ENCODE measurements at regions not wholly inside any gene's neighbourhood (a gene's known extent, or its start where the extent isn't known, plus 50 kb on each side); places are given as distances from the start of the nearest gene placed in this dataset.

GRCh38 chr7:1309290-1309689 is 76.6 kb downstream of the UNCX start (continued):
- TF ChIP-seq NFATC4 (CRISPR knock-in tag; IDR thresholded peaks at IDR 0.05) (no peak), ZNF263 (CRISPR knock-in tag; IDR thresholded peaks at IDR 0.05; ENCODE audit: low read depth) (no peak), ZNF425 (CRISPR knock-in tag; conservative IDR thresholded peaks at IDR 0.05) (no peak), CREM (CRISPR knock-in tag; IDR thresholded peaks at IDR 0.05) (no peak)

- ChIA-PET POLR2A (no interaction called here), CTCF (no interaction called here)
- H3K27ac Mint-ChIP-seq = no peak overlapping the region
- no peak overlapping the region for H3K4me3 Mint-ChIP-seq
- H3K9me3 Mint-ChIP-seq = peaks cover 10% of the 10 kb centered on the region
- H3K36me3 Mint-ChIP-seq = no peaks in the 10 kb centered on the region
- no peak for DNase-seq (ENCODE audit: low spot score)
- TF ChIP-seq ESRRA (CRISPR knock-in tag; IDR thresholded peaks at IDR 0.05; ENCODE audit: borderline replicate concordance) (no peak), HMGA2 (CRISPR knock-in tag; IDR thresholded peaks at IDR 0.05) (no peak), FOXJ3 (CRISPR knock-in tag; IDR thresholded peaks at IDR 0.05; ENCODE audit: borderline replicate concordance) (no peak), USF2 (CRISPR knock-in tag; IDR thresholded peaks at IDR 0.05) (no peak), MLX (CRISPR knock-in tag; IDR thresholded peaks at IDR 0.05) (no peak), ELF4 (CRISPR knock-in tag; IDR thresholded peaks at IDR 0.05; ENCODE audit: low read depth) (no peak), ZNF425 (CRISPR knock-in tag; conservative IDR thresholded peaks at IDR 0.05) (no peak), FOXP1 (CRISPR knock-in tag; IDR thresholded peaks at IDR 0.05; ENCODE audit: borderline replicate concordance) (no peak), SMAD4 (CRISPR knock-in tag; IDR thresholded peaks at IDR 0.05) (no peak), OVOL2 (CRISPR knock-in tag; IDR thresholded peaks at IDR 0.05; ENCODE audit: borderline replicate concordance) (no peak), TEAD4 (CRISPR knock-in tag; IDR thresholded peaks at IDR 0.05) (no peak), GTF2I (CRISPR knock-in tag; conservative IDR thresholded peaks at IDR 0.05) (no peak), ZNF232 (CRISPR knock-in tag; IDR thresholded peaks at IDR 0.05) (no peak), KAT7 (CRISPR knock-in tag; IDR thresholded peaks at IDR 0.05; ENCODE audit: borderline replicate concordance) (no peak), ZNF416 (CRISPR knock-in tag; IDR thresholded peaks at IDR 0.05) (no peak)
- no peaks in the 10 kb centered on the region for H3K27me3 Mint-ChIP-seq (ENCODE audit: low read depth)
- no peaks in the 10 kb centered on the region for H3K4me1 Mint-ChIP-seq
- no peak for ATAC-seq
Observed at GRCh38 chr7:1309996-1310395, 77.3 kb downstream of the UNCX start.

- H3K9me3 Mint-ChIP-seq = peaks cover 10% of the 10 kb centered on the region
- no peak for ATAC-seq
- no peaks in the 10 kb centered on the region for H3K36me3 Mint-ChIP-seq
- H3K4me3 Mint-ChIP-seq = no peak overlapping the region
- CTCF ChIA-PET = no interaction called here
- H3K27ac Mint-ChIP-seq = no peak overlapping the region
- no peaks in the 10 kb centered on the region for H3K27me3 Mint-ChIP-seq (ENCODE audit: low read depth)
- H3K4me1 Mint-ChIP-seq = no peaks in the 10 kb centered on the region
- no peak for DNase-seq (ENCODE audit: low spot score)
- POLR2A ChIA-PET = no interaction called here
- TF ChIP-seq STAT6 (CRISPR knock-in tag; conservative IDR thresholded peaks at IDR 0.05; ENCODE audit: low read depth) (no peak), ATF1 (CRISPR knock-in tag; IDR thresholded peaks at IDR 0.05) (no peak), CREM (CRISPR knock-in tag; IDR thresholded peaks at IDR 0.05) (no peak), ZNF281 (CRISPR knock-in tag; IDR thresholded peaks at IDR 0.05) (no peak), PRRX2 (CRISPR knock-in tag; IDR thresholded peaks at IDR 0.05) (no peak)
Observed at GRCh38 chr7:1310936-1311335, 78.3 kb downstream of the UNCX start.

Data from WTC11 (cell line).